GM19025 (cell line): ENCODE measurements at regions not wholly inside any gene's neighbourhood (a gene's known extent, or its start where the extent isn't known, plus 50 kb on each side); places are given as distances from the start of the nearest gene placed in this dataset.
"Not testable (repeated sequence)": the region's sequence is repeated elsewhere in the genome, so short reads cannot be mapped to it uniquely, and the experiment has no call there.

ENCODE experiments used
- ATAC-seq: cut with Tn5 transposase; IDR thresholded peaks from one replicate; pipeline ENCODE4 v1.9.1; 2021; ENCODE audit warnings: mild to moderate bottlenecking, low read depth, moderate library complexity; ENCODE audit not compliant: unreplicated experiment

DNA sequence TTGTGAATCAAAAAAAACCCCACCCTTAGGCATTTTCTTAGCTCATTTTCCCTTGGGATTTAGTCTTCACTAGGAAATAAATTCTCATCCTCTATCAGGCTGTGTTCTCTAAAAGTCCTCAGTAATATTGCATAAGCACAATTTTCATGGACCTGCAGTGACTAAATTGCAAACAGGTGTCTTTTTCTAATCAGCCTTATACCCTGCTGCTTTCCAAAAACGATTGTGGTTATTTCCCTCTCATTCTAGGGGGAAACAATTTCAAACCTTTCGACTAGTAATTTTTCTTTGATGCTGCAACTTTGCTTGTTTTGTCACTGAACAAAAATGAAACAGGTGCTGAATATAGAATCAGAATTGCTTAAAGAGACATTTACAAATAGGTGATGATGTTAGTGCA lies 549.9 kb downstream of the PDHA2 start:
- no peak for ATAC-seq

GRCh38 chr4:96390404-96390803 lies 550.5 kb downstream of the PDHA2 start:
- ATAC-seq: no peak

GRCh38 chr4:96395747-96396146 lies 555.9 kb downstream of the PDHA2 start:
- no peak for ATAC-seq

DNA sequence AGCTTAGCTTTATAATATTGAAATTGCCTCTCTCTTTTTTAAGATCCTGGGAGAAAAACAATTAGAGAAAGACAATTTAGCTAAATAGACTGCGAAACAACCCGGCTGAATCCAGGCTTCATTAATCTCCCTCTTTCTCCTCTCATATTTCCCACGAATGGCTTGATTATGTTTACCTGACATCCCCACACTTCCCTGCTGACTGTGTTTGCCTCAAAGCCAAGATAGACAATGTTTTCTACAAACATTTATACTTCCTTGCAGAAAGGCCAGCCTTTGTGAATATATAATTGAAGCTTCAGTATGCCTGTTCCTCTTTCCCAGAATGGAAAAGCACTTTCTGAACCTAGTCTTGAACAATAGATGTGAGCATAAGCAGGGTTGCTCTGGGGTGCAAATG lies 566.8 kb downstream of the PDHA2 start:
- no peak for ATAC-seq

- ATAC-seq: no peak
Measured at GRCh38 chr4:96407225-96407624, 567.3 kb downstream of the PDHA2 start.

GRCh38 chr4:96407738-96408463 lies 568.0 kb downstream of the PDHA2 start:
- no peak for ATAC-seq

DNA sequence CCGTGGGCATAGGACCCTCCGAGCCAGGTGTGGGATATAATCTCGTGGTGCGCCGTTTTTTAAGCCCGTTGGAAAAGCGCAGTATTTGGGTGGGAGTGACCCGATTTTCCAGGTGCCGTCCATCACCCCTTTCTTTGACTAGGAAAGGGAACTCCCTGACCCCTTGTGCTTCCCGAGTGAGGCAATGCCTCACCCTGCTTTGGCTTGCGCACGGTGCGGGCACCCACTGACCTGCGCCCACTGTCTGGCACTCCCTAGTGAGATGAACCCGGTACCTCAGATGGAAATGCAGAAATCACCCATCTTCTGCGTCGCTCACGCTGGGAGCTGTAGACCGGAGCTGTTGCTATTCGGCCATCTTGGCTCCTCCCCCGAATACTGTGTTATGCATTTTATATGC lies 575.0 kb downstream of the PDHA2 start:
- not testable (repeated sequence) for ATAC-seq

DNA sequence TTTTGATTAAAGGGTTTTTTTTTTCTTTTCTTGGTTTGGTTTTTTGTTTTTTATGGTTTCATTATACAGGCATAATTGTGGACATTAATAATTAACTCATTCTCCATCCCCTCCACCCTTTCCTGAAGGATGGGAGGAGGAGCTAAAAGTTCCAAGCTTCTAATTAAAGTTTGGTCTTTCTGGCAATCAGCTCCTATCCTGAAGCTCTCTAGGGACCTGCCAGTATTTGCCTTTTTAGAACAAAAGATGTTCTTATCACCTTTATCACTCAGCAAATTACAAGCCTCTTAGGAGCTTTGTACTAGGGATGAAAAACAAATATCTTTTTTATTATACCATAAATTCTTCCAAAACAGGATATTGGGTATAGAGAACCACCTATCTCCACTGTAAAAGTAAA lies 589.8 kb downstream of the PDHA2 start:
- no peak for ATAC-seq

DNA sequence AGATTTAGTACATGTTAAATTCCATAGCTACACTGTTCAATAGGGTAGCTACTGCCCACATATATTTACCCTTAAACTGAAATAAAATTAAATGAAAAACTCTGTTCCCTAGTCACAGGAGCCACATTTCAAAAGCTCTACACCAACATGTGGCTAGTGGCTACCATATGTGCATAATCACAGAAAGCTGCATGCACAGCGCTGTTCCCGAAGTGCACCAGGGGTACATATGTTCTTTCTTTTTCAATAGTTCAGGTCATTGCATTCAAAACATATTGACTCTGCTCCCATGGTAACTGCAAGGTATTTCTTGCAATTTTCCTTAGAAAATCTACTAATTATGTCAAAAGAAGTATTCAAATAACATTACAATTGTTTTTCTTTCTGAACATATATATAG lies 591.2 kb downstream of the PDHA2 start:
- ATAC-seq: no peak

DNA sequence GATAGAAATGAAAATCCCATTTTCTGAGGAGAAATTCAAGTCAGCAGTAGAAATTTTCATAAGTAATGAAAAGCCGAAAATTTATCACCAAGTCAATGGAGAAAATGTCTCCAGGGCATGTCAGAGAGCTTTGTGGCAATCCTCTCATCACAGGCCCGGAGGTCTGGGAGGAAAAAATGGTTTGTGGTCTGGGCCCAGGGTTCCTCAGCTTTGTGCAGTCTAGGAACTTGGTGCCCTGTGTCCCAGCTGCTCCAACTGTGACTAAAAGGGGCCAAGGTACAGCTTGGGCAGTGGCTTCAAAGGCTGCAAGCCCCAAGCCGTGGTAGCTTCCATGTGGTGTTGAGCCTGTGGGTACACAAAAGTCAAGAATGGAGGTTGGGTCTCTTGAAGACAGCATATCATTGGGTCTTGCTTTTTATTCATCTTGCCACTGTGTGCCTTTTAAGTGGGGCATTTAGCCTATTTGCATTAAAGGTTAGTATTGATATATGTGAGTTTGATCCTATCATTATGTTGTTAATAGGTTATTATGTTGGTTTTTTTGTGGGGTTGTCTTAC lies 608.5 kb downstream of the PDHA2 start:
- no peak for ATAC-seq

- no peak for ATAC-seq
Measured at GRCh38 chr4:96455045-96455720, 615.3 kb downstream of the PDHA2 start.

DNA sequence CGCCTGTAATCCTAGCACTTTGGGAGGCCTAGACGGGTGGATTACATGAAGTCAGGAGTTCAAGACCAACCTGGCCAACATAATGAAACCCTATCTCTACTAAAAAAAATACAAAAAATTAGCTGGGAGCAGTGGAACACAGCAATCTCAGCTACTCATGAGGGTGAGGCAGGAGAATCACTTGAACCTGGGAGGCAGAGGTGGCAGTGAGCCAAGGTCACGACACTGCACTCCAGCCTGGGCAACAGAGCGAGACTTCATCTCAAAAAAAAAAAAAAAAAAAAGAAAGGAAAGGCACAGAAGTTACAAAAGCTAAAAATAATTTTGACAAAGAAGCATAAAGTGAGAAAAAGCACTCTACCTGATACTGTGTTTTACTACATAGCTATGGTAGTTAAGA lies 618.1 kb downstream of the PDHA2 start:
- ATAC-seq: not testable (repeated sequence)

- ATAC-seq: no peak
Measured at GRCh38 chr4:96459105-96459504, 619.2 kb downstream of the PDHA2 start.

- ATAC-seq: no peak
Measured at GRCh38 chr4:96465834-96466233, 625.9 kb downstream of the PDHA2 start.

DNA sequence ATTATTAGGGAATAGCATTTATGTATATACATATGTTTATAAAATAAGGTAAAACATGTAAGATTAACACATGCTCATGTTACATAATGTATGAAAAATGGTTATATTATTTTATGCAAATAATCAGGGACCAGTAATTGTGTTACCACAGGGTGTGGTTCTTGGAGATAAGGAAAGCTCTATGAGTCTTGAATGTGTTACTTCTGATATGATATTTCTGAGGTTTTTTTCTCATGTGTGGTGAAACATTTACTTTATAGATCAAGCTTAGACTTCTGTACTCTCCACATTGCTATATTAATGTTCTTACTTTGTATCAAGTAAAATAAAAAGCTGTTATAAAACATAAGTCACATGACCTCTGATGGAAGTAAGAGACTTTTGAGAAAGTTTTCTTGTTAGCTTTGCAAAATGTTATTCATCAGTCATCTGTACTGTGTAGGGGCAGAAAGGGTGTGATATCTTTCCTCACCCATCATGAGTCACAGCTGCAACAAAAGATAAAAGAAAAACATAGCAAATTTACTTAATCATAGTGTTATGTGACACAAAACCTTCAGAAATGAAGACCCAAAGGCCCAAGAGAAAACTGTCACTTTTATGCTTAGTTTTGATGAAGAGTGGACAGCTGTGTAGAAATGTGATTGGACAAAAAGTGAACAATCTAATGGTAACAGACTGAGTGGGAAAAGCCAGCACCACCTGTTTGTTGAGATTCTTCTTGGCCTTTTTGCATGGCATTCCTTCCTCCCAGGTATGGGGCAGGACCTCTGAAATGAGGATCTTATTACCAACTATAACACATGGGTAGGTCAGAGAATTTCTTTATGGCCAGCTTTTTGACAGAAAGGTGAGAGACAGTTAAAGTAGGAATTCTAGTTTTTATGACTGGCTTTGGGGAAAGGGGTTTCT lies 632.3 kb downstream of the PDHA2 start:
- ATAC-seq: no peak

DNA sequence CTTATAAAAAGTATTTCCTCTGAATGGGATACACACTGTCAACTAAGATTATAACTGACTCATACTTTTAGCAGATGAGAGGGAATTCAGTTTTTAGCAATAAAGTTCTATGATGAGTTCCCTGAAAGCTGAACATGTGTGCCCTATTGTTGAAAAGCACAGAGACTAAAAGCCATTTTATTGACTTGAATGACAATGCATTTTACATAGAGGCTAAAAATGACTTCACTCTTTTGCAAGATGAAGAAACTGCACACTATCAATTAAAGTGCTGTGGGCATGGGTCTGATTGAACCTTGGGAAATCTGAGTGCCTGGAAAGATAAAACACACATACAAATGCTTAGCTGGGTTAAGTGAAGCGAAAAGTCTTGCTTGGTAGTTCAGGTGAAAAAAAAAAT lies 633.4 kb downstream of the PDHA2 start:
- ATAC-seq: no peak

DNA sequence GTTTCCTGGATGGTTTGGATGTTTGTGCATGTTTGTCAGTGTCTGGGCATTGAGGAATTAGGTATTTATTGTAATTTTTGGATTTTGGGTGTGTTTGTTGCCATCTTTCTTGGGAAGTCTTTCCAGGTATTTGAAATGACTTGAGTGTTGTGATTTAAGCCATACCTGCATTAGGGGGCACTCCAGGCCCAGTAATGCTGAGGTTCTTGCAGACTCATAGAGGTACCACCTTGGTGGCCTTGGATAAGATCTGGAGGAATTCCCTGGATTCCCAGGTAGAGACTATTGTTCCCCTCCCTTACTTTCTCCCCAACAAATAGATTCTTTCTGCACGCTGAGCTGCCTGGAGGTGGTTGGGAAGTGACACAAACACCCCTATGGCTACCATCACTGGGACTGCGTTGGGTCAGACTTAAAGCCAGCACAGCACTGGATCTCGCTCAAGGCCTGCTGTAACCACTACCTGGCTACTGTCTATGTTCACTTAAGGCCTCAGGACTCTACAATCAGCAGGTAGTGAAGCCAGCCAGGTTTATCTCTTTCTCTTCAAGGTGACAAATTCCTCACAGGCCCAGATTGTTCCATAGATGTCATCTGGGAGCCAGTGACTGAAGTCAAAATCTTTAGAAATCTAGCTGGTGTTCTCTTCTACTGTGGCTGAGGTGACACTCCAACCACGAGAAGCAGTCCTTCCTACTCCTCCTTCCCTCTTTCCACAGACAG lies 643.6 kb downstream of the PDHA2 start:
- no peak for ATAC-seq

DNA sequence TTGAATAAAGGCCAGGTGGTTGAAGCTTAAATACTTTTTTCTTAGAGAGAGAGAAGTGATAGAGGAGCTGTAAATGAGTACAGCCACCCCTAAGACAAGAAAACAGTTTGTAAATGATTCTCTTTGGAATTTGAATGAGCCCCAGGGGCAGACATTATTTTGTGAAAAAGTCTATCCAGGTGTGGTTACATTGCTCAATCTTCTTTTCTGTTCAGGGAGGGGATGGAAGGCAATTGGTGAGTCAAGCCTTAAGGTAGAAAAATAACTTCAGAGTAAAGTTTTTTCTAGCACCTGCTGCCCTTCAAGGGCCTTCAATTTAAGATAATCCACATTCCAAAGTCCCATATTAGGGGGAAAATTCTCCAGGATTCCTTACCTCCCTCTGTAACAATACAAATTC lies 646.7 kb downstream of the PDHA2 start:
- no peak for ATAC-seq

DNA sequence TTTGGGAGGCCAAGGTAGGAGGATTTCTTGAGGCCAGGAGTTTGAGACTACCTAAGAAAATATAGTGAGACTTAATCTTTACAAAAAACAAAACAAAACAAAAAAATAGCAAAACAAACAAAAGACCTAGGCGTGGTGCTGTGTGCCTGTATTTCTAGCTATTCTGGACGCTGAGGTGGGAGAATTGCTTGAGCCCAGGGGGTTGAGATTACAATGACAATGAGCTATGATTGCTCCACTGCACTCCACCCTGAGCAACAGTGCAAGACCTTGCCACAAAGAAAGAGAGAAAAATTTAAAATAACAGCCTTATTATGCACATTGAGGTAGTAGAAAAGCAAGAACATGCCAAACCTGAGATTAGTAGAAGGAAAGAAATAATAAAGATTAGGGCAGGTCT lies 657.7 kb downstream of the PDHA2 start:
- no peak for ATAC-seq

DNA sequence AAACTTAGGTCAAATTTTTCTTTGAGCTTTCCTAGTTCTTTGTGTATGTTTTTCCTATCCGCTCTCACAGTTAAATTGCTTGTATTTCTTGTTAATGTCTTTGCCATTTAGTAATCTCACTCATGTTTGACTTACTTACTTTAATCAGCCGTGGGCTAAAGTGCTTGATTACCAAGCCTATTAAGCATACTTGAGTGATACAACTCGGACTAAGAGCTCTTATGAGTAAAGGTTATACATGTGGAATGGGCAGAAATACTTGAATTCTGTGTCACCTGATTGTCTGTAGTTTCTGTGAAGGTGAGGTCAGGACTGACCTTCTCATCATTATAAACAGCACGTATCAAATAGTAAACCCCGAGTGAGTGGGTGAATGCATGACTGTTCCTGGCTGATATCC lies 664.5 kb downstream of the PDHA2 start:
- no peak for ATAC-seq
